HG02759 (cell line): ENCODE measurements at regions not wholly inside any gene's neighbourhood (a gene's known extent, or its start where the extent isn't known, plus 50 kb on each side); places are given as distances from the start of the nearest gene placed in this dataset.
A peak's percentile ranks its signal among the peaks of the same experiment; 100 is the strongest.

ENCODE experiments used
- ATAC-seq: cut with Tn5 transposase; IDR thresholded peaks from one replicate; pipeline ENCODE4 v1.9.1; 2021; ENCODE audit warnings: mild to moderate bottlenecking, moderate library complexity; ENCODE audit not compliant: unreplicated experiment

DNA sequence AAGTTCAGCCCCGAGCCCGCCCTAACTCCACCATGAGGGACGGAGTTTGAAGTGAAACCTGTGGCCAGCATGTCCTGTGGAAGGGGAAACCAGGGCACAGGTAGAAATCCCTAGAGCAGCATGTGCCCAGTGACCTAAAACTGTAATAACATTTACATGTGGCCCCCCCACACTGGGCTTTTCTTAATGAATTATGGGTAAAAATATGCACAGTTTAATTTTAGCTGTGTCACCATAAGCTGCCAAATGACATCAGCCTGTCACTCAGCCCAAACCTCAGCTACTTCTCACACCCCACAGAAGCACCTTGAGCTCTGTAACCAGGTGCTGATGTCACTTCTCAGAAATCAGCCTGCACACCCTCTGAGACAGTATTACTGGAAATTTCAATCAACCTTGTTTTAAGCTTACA lies 50.0 kb upstream of the SLC19A1 start:
- ATAC-seq: peak; percentile 43

DNA sequence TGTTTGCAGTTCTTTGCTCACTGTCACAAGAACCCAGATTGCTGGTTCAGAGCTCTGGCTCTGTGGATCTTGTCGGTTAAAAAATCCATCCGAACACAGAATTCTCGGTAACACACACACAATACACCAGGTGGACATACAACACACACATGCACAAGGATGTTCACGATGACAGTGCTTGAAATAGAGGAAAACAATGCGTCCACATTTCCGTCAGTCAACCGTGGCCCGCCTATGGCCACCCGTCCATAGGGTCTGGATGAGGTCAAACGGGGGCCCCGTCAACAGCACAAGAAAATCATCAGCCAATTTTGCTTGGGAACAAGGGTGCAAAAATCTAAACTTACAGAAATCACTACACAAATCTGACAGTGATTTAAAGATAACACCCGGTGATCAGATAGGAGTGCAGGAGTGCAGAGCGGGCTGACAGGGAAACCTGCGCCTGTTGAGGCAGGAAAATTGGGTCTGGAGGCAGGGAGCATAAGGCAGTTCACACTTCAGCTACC lies 50.4 kb upstream of the SLC19A1 start:
- ATAC-seq: no peak

DNA sequence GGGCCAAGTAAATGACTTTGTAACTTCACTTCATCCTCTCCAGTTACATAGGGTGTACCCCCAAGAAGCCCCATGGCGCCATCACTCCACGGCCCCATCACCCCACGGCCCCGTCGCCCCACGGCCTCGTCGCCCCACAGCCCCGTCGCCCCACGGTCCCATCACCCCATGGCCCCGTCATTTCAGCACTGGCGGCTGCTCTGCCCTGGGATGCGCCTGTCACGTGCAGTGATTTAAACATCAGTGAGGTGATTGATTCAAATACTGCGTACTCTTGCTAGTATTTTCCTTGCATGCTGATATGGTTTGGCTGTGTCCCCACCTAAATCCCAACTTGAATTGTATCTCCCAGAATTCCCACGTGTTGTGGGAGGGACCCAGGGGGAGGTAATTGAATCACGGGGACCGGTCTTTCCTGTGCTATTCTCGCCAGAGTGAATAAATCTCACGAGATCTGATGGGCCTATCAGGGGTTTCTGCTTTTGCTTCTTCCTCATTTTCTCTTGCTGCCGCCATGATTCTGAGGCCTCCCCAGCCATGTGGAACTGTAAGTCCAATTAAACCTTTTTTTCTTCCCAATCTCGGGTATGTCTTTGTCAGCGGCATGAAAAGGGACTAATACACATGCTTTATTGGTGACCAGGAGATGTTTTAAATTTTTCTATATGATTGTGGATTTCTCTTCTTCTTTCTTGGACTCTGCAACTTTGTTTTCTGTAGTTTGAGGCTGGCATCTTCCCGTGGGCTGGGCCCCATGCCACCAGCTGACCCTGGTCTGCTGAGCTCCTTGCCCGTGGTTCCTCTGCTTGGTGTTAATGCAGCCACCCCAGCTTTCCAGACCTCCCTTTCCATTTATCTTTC lies 50.1 kb upstream of the PCBP3 start:
- no peak for ATAC-seq
